Endothelial cell (in vitro differentiated cells): ENCODE measurements at regions not wholly inside any gene's neighbourhood (a gene's known extent, or its start where the extent isn't known, plus 50 kb on each side); places are given as distances from the start of the nearest gene placed in this dataset.

Experiments used
- DNase-seq: peaks from one replicate; pipeline ENCODE4 v3.0.0; 2021; ENCODE audit warnings: low spot score
- H3K27ac Mint-ChIP-seq: one replicate; pipeline ENCODE4 v1.8.0; 2021; ENCODE audit warnings: mixed read lengths, inconsistent platforms; ENCODE audit not compliant: unreplicated experiment
- H3K27me3 Mint-ChIP-seq: one replicate; pipeline ENCODE4 v1.8.0; 2021; ENCODE audit warnings: mild to moderate bottlenecking, moderate library complexity, mixed read lengths, inconsistent platforms; ENCODE audit not compliant: unreplicated experiment
- H3K36me3 Mint-ChIP-seq: one replicate; pipeline ENCODE4 v1.8.0; 2021; ENCODE audit warnings: mild to moderate bottlenecking, low read depth, mixed read lengths, inconsistent platforms; ENCODE audit not compliant: unreplicated experiment
- H3K4me1 Mint-ChIP-seq: one replicate; pipeline ENCODE4 v1.8.0; 2021; ENCODE audit warnings: mild to moderate bottlenecking, mixed read lengths, inconsistent platforms; ENCODE audit not compliant: unreplicated experiment
- H3K4me3 Mint-ChIP-seq: one replicate; pipeline ENCODE4 v1.8.0; 2021; ENCODE audit warnings: mild to moderate bottlenecking, mixed read lengths, inconsistent platforms; ENCODE audit not compliant: unreplicated experiment
- H3K9me3 Mint-ChIP-seq: one replicate; pipeline ENCODE4 v1.8.0; 2021; ENCODE audit warnings: mixed read lengths, inconsistent platforms; ENCODE audit not compliant: unreplicated experiment
- TF ChIP-seq, protein P1 (sequence below): fragments of 200-600 bp; sonication (generic); IDR thresholded peaks from one replicate; pipeline ENCODE4 v1.5.0; 2021; ENCODE audit warnings: antibody characterized with exemption; ENCODE audit not compliant: unreplicated experiment

DNA sequence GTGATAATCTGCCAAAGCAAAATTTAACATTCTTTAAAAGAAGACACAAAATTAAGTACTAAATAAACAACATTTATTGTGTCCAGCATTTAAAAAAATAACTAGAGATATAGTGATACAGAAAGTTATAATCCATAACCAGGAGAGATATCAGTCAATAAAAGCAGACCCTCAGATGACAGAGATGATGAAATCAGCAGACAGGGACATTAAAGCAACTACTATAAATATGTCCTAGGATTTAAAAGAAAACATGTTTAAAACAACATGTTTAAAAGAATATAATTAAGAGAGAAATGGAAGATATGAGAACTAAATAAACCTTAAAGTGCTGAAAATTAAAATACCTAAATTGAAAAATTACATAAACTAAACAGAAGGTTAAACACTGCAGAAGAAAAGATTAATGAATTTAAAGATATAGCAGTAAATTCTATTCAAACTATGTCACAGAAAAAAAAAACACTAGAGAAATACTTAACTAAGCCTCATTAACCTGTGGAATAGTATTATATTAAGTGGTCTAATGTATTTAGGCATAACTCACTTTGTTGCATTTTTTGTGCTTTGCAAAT, 261.2 kb upstream of the NR5A2 start:
- H3K9me3 Mint-ChIP-seq: no peaks in the 10 kb centered on the region
- no peak overlapping the region for H3K4me3 Mint-ChIP-seq
- peaks cover 5% of the 10 kb centered on the region for H3K36me3 Mint-ChIP-seq
- DNase-seq: no peak
- H3K4me1 Mint-ChIP-seq: no peaks in the 10 kb centered on the region
- TF ChIP-seq, protein P1, sequence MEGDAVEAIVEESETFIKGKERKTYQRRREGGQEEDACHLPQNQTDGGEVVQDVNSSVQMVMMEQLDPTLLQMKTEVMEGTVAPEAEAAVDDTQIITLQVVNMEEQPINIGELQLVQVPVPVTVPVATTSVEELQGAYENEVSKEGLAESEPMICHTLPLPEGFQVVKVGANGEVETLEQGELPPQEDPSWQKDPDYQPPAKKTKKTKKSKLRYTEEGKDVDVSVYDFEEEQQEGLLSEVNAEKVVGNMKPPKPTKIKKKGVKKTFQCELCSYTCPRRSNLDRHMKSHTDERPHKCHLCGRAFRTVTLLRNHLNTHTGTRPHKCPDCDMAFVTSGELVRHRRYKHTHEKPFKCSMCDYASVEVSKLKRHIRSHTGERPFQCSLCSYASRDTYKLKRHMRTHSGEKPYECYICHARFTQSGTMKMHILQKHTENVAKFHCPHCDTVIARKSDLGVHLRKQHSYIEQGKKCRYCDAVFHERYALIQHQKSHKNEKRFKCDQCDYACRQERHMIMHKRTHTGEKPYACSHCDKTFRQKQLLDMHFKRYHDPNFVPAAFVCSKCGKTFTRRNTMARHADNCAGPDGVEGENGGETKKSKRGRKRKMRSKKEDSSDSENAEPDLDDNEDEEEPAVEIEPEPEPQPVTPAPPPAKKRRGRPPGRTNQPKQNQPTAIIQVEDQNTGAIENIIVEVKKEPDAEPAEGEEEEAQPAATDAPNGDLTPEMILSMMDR: no peak
- no peaks in the 10 kb centered on the region for H3K27me3 Mint-ChIP-seq
- H3K27ac Mint-ChIP-seq: no peak overlapping the region

GRCh38 chr1:199767700-199768099, 259.8 kb upstream of the NR5A2 start:
- Mint-ChIP-seq H3K9me3 (no peaks in the 10 kb centered on the region), H3K36me3 (peaks cover 5% of the 10 kb centered on the region), H3K4me1 (no peaks in the 10 kb centered on the region), H3K27me3 (no peaks in the 10 kb centered on the region), H3K4me3 (no peak overlapping the region), H3K27ac (no peak overlapping the region)
- DNase-seq: no peak
- TF ChIP-seq, protein P1: no peak

DNA sequence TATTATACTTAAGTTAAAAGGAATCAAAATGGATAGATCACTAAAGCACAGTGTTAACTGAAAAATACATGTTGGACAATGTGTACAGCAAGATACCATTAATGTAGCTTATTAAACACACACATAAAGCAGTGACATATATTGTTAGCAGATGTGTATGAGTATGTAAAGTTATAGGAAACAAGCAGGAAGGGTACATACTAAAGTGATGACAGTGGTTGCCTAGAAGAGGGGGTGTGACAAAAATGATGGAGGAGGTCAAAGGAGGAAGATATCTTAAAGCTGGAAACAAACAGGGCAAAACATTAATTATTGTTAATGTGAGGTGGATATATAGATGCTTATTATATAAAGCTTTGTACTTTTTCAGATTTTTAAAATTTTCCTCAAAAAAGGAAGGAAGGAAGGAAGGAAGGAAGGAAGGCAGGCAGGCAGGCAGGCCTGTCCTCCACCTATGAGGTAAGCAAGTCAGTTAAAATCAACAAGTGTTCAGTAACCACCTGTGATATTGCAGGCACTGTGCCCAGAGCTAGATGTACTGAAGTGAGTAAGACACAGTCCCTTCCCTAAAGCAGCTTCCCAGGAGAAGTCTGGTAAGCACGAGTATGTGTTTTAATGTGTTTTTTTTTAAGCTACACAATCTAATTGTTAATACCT, 252.9 kb upstream of the NR5A2 start:
- DNase-seq: no peak
- Mint-ChIP-seq H3K4me3 (no peak overlapping the region), H3K9me3 (no peaks in the 10 kb centered on the region), H3K27ac (no peak overlapping the region), H3K36me3 (no peaks in the 10 kb centered on the region), H3K4me1 (peaks cover 13% of the 10 kb centered on the region), H3K27me3 (no peaks in the 10 kb centered on the region)
- TF ChIP-seq, protein P1: no peak

DNA sequence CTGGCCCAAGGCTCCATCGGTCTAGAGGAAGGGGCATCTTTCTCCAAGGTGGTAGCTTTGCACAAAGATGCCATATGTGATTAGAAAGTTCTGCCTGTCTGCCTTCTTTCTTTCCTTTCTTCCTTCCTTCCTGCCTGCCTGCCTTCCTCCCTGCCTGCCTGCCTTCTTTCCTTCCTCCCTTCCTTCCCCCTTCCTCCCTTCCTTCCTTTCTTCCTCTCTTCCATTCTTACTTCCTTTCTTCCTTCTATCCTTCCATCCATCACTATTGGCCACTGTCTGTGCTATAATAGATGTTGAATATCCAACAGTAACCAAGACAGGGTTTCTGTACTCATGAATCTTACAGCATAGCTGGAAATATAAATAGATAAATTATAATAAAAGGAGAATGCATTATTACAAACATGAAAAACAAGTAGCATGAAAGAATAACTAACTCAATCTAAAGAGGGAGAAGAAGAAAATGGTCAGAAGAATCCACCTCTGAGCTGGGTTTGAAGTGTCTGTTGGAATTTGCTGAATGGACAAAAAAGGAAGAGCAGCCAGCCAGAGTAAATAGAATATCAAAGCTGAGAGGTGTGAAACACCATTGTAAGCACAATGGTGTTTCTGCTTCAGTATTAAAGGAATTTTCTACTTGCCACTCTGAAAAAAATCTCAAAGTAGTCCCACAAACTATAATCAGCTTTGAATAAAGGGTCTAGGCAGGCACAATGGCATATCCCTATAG, 250.6 kb upstream of the NR5A2 start:
- DNase-seq: no peak
- Mint-ChIP-seq H3K27ac (no peak overlapping the region), H3K4me1 (peaks cover 13% of the 10 kb centered on the region), H3K9me3 (no peaks in the 10 kb centered on the region), H3K27me3 (no peaks in the 10 kb centered on the region), H3K4me3 (no peak overlapping the region), H3K36me3 (no peaks in the 10 kb centered on the region)
- TF ChIP-seq, protein P1: no peak
